Limb (tissue), 2 donors: ENCODE measurements at regions not wholly inside any gene's neighbourhood (a gene's known extent, or its start where the extent isn't known, plus 50 kb on each side); places are given as distances from the start of the nearest gene placed in this dataset.
A peak's percentile ranks its signal among the peaks of the same experiment; 100 is the strongest.

Experiments
- DNase-seq, 2 donors: peaks; one replicate each; pipeline ENCODE4 v3.0.0-alpha.2; 2016; ENCODE audit errors: extremely low spot score in 2 of 2

DNA sequence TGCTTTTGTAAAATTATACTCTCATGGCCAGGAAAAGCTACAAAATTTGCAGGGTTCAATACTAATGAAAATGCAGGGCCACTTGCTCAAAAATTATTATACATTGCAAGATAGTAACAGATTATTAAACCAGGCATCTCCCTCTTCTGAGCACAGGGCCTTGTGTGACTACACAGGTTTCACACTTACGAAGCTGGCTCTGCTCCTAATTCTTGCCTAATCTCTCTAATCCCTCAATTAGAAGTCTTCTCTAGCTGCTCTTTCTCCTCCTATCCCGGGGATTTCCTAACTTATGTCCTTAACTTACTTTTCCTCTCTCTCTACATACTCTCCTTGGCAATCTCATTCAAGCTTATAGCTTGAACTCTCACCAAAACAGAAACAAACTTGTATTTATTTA, 168.3 kb downstream of the AREG start:
- no peak for DNase-seq

DNA sequence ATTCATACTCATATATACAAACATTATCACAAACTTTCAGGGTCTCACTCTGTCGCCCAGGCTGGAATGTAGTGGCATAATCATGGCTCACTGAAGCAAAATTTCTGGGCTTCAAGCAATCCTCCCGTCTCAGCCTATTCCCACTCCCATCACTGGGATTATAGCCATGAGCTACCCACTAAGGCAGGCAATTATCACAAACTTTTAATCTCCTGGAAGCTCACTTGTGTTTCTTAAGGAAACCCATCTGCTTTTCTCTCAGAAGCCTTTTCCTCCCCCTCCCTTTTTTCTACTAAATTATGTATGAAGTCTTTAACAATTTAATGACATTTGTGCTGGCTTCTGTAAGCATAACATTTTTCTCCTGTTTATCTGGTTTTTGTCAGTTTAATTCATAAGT, 170.5 kb downstream of the AREG start:
- no peak for DNase-seq

DNA sequence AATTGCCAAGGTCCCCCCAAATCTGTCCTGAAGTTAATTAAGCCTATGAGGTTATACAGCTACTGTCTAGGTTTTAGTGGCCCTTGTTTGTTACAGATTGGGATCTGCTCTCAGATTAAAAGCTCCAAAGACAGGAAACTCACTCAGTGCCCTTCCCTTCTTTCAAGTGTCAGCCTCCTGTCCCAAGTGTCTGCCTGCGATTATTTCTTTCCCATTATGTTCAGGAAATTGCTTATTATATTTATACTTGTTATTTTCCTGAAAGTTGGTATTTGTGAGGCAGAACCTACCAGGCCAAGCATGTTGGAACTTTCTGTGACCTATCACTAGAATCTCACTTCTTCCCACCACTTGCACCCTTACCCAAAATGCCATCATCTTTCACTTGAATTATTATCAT, 173.2 kb downstream of the AREG start:
- no peak for DNase-seq

DNA sequence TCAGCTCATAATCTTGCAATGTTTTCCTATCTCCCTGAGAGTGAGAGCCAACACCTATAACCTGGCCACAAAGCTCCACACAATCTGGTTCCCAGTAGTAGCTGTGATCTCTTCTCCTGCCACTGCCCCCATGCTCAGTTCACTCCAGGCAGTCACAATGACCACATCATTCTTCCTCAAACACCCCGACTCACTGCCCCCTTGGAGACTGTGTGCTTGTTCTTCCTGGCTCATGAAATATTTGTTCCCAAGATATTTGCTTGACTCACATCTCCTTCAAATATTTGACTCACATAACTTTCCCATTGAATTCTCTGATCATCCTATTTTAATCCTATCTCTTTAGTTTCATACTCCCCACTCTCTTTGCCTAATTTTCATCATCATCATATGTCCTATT, 173.7 kb downstream of the AREG start:
- DNase-seq, result no peak

DNA sequence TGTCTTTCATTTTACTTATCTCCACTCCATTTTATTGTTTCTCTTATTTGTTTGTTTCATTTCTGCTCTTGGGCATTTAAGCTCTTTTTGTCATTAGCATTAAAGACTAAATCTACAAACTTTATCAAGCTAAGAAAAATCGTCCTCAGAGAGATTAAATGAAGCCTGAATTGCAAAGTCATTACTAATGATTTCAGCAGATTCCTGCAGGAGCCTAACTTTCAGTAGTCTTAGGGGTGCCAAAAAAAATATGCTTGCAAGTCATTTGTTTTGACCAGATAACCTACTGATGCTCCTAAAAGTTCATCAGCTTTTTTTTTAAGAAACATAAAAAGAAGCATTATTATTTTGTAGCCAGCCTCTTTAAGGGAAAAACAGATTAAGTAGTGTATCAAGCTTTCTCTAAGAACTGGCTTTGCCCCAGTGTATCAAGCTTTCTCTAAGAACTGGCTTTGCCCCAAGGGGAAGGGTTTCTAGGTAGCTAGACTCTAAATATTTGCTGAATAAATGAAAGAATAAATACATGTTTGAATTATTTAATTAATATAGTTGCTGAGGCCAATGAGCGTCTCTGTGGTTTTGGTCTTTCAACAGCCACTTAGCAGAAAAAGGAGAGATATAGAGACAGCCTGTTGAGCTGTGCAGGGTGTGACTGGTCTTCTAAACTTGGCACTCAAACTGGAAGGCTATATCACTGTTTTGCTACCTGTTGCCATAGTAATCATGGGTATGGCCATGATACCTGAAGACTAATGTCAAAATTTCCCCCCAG, 174.2 kb downstream of the BTC start:
- no peak for DNase-seq

DNA sequence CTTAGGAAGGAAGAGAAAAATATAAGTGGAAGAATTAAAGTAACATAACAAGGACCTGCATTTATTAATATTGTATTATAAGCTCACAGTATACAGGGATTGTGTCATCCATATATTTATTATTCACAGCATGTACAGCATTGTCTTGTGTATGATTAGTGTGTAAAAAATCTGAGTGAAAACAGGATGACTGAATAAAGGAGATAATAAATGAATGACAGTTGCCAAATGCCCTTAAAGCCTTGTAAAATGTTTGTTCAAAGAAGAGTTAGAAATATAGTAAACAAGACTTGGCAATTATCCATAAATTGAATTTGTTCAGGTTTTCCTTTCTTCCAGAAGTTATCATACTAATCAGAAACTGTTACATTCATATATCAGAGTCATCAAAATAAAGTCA, 172.7 kb downstream of the BTC start:
- no peak for DNase-seq

DNA sequence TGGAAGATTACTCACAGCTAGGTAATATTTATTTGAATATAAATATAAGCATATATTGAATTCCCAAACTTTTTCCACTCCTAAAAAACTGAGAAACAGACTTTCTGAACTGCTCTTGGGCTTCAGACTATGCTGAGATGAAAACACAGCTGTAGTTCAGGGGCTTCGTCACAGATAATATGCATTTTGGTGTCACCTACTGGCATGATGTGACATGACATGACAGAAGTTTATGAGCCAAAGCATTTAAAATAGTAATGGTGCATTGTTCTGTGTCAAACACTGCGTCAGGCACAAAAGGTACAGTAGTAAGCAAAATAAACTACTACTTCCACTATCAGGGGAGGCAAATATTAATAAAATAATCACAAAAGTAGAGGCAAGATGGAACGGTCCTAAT, 171.3 kb downstream of the BTC start:
- peak in 1 of 2 donors; percentile 14 for DNase-seq

DNA sequence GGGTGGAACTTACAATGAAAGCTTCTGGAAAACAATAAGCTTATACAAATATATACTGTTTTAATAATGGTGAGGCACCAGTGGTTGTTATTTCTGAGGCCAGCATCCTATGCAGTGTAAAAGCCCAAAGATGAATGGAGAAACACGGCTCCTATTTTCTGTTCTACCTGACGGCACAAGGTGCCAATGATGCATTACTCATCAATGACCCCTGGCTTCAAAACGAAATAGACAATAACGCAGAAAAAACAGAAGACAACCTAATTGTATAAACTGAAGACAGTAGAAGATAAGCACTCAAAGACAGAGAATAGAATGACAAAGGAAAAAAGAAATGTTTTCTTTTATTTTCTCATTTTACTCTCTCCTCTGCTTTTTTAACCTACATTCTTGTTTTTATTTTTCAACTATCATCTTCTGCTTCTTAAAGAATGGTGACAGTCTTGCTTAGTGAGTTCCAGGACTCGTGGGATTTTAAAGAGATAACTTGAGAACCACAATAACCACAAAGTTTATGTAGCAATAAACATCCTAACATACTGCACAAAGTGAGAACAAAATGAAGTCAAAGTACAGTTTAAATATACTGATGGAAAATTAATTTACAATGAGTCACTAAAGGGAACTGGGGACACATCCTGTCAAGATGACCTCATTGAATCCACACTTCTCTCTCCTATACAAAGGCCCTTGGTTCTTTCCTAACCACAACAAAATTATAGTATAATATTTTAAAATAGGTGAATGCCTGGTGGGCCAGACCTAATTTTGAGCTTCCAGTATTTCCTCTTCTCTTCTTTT, 169.8 kb downstream of the BTC start:
- DNase-seq, result no peak

DNA sequence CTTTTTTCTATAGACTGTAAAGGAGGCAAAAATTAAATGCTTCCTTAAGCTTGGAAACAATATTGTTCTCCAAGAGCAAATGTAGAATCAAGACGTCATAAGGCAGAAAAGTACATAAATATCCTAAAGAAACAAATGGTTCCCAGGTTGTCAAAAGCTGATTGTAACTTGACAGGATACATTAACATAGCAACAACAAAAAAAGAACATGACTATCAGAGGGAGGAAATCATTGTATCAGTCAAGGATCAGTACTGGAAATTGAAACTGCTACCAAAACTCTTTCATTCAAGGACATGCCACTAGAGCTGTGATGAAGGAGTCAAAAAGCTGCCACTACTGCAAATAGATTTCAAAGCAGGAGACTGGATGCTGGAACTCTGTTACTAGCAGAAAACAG, 168.3 kb downstream of the BTC start:
- DNase-seq, result no peak

DNA sequence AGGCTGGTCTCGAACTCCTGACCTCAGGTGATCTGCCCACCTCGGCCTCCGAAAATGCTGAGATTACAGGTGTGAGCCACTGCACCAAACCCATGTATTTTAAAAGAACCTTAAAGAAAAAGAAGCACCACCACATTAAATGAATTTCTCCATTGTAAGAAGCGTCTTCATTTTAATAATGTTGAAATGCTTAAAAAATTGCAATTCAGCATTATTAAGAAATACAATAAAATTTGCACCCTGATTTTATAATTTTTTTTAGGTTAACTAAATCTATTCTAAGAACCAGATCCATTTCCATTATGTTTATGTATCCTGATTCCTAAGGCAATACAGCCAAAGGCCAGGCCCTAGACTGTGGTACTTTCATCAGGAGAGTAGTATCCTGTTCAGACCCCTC, 167.2 kb downstream of the BTC start:
- DNase-seq, result no peak

DNA sequence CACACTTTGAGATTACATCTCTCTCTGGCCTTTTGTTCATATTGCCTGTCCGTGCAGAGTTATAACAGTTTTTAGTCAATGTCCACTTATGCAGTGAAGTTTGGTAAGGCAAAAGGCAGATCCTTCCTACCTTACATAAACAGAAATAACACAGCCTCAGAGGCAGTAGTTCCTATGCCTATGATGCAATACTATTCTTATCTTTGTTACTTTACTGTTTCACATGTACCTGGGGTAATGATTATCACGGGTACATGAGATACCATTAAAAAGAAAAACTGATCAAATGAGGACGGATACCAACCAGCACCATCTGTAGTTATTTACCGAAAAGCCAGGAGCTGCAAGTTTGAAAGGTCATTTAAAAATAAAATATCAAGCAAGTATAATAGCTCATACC, 166.8 kb downstream of the BTC start:
- no peak for DNase-seq

DNA sequence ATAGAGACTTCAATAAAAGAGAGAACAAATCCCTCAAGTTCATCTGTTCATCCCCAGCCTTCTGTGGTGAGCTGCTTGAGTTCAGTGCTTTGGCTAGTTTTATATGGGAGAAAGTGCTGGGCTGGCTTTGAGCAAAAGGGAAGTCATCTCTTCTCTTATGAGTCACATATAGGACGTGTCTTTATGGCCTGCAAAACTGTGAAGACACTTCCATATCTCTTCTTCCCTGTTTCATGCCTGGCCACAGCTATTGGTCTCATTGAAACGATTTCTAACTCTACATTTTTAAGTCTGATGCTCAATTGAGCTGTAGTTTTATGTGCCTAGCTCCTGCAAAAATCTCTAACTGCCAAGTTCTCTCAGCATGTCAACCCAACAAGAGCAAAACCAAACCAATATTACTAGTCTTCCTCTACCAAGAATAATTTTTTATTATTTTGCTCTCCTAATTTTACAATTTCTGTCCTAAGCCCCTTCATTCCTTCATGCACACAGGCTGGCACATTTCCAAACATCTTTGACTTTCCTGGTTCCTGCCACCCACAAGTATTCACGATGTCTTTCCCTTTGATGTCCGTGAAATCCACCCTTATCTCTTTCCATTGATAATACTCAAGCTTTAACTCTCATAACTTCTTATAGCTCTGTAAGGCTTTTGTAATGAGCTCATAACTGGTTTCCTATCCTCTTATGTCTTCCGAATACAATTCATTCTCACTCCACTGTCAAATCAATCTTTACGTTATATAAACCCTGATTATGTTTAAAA, 165.3 kb downstream of the BTC start:
- no peak for DNase-seq

DNA sequence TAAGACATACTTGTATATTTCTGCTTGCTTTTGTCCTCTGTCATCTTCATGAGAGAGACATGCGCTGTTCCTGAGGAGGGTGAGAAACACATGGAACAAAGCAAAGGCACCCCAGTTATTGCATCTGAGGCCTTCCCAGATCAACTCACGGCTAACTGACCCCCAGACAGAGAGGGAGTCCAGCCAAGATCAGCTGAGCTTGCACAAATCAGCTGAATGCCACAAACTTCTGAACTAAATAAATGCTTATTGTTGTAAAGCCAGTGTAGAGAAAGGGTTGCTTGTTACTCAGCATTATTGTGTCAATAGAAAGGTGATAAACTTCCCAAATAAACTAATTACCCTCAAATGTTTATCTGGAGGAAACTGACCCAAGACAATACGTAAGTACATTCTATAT, 163.8 kb downstream of the BTC start:
- no peak for DNase-seq

DNA sequence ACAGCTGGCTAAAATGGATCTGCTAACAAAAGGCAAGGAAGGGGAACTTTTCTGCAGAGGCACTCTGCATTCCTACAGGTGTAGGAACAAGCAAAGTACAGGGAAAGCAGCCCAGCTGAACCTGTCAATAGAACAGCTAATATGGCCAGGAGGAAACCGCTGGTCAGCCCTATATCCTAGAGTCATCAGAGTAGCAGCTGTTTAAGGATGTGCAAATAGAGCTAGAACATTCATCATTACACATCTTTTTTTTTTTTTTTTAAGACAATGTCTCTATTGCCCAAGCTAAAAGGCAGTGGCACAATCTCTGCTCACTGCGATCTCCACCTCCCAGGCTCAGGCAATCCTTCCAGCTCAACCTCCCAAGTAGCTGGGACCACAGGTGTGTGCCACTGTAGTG, 163.0 kb downstream of the BTC start:
- DNase-seq, result no peak

DNA sequence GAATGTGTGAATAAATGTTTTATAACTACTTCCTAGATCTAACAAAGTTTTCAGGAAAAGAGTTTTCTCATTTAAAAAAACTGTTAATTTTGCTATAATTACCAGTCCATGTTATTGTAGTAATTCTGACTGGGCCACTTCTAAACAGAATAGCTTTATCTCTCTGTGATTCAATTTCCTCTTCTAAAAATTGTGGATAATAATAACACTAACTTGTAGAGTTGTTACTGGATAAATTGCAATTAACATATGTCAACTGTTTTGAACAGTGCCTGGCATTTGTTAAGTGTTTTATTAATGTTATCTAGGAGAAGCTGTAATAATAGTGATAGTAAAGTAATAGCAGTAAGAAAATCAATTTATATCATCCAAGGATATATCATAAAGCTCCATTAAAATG, 162.3 kb downstream of the BTC start:
- no peak for DNase-seq

DNA sequence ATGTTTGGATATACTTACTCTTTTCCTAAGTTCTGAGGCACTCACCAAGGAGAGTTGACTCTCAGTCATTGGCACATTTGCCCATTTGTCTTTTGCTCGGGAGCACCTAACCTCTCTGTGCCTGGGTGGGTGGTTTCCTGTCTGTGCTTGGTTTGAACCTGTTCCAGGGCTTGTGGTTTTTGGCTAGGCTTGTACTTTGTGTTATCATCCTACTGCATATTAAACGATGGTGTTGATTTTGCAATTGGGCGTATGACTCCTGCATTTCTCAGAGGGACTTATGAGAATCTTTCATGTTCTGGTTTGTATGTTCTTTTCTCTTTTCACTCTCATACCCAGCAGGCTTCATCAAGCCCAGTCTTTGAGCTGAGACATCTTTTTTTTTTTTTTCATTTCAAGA, 161.7 kb downstream of the BTC start:
- no peak for DNase-seq

DNA sequence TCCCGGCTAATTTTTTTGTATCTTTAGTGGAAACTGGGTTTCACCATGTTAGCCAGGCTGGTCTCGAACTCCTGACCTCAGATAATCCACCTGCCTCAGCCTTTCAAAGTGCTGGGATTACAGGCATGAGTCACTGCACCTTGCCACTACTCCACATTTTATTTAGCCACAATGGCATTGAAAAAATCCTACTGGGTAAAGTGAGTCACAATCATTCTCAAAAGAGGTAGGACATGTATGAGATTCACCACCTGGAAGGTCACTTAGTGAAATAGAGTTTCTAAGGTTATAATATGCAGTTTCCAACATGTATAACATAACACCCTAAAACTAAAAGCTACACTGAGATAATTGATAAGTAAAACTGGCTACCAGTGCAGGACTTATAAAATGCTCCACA, 159.2 kb downstream of the BTC start:
- DNase-seq, result no peak

DNA sequence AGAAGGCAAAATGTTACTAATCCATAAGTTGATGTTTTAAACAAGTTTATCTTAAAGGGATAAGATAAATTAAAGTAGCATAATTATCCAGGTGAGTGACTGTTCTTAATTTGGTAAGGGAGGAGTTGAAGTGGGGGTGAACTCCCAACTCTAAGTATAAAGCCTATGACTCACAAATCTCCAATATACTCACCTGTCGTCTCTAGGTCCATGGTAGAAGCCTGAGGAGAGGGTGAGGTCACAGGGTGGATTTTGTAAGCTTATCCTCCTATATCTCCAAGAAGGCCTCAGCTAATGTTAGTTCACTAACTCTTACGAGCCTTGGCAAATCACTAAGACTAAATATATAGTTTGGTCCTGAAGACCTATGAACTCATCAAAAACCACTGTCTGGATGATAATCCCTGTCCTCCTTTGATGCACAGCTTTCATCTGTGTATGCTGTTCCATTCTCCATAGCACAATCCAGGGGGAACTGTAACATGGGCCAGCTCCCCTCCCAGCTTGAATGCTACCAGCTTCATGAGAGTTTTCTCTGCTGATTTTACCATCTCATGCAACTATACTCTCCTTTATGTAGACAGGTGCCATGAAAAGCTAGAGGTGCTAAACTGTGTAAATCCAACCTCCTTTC, 158.7 kb downstream of the BTC start:
- no peak for DNase-seq

DNA sequence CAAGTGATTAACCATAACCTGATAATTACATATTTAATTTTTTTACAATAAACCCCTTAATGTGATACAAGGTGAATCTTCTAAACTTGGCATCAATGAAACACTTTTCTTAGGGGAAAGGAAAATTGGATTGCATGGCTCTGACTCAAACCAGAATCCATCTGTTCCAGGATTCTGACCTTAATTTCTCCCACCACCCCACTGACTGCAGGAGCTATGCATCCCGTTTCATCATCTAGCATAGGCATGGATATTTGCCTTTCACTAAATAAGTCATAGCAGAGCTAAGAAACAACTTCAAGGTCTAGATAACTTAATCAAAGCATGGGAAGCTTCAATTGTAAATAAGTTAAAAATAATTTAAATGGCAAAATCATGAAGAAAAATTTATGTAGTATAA, 156.3 kb downstream of the BTC start:
- no peak for DNase-seq

DNA sequence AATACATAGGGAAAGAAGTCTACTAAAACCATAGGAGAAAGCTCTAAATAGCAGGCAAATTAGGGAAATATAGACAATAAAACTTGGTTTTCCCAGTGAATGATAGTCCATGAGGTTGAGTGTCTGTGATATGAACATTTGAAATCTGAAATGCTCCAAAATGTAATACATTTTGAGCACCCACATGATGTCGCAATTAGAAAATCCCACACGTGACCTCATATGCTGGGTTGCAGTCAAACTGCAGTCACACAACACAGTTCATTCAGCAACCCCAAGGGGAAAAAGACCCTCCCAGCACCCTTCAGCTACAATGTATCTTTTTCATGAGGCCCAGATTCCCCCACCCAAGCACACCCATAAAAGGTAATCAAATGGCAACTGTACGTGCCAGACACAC, 155.6 kb downstream of the BTC start:
- DNase-seq, result no peak

DNA sequence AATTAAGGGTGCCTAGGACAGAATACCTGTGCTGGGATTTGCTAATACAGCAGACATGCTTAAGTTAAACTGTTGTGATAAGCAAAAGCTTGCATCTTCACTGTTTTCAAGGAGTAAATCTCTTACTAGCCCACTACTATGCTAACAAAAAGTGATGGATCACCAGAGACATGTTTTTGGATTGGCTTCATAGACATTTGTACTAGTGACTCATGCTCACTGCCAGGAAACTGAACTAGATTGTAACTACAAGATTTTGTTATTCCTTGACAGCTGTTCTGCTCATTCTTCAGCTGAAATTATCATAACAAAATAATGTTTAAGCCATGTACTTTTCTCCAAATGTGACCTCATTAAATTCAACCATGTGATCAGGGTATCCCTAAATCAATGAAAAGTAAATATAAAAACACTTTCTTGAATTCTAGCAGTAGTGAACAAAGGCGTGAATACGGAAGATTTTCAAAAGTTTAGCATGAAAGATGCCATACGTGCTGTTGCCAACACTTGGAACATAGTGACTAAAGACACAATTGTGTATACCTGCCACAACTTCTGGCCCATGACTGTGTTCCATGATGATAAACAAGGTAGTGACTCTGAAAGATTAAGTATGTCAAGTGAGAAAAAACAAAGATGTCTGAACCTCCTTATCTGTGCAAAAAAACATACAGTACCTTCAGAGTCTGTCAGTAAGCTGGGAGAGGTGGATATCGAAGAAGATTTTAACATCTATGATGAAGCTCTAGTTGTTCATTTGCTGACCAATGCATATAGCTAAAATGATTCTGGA, 154.0 kb downstream of the BTC start:
- no peak for DNase-seq
